H1 (cell line): ENCODE measurements at regions not wholly inside any gene's neighbourhood (a gene's known extent, or its start where the extent isn't known, plus 50 kb on each side); places are given as distances from the start of the nearest gene placed in this dataset.

Experiments used
- CTCF ChIA-PET: fragments of 300-600 bp; sonication (Branson Sonifier 250); formaldehyde crosslinking; loops from one replicate; lab custom pipeline; 2021; ENCODE audit not compliant: partially characterized antibody; lab: Charles Lee
- POLR2A ChIA-PET: fragments of 300-600 bp; sonication (Branson Sonifier 250); formaldehyde crosslinking; loops from one replicate; lab custom pipeline; 2021; ENCODE audit warnings: inconsistent platforms; ENCODE audit not compliant: partially characterized antibody; lab: Charles Lee
- DNase-seq, 2 experiments: peaks; one replicate each; pipeline versions ENCODE4 v3.0.0 to v3.0.0-alpha.2; 2010 to 2022; ENCODE audit warnings: low spot score in 2 of 2, low read depth in 1 of 2, mixed read lengths in 1 of 2
- FAIRE-seq: peaks from 2 replicates; lab custom pipeline; 2011; peaks lifted over from hg19 to GRCh38; lab: Jason Lieb, UNC
- H2AFZ ChIP-seq: 2 replicates; pipeline ENCODE4 v1.8.1; 2012; ENCODE audit warnings: low read length, inconsistent platforms
- H2AK5ac ChIP-seq: 2 replicates; pipeline ENCODE4 v1.6.1; 2013; ENCODE audit warnings: low read depth, low read length
- H2BK120ac ChIP-seq: replicated peaks from 2 replicates; pipeline ENCODE3; 2013; ENCODE audit warnings: low read depth, low read length, inconsistent platforms
- H2BK12ac ChIP-seq: 2 replicates; pipeline ENCODE4 v1.6.1; 2013; ENCODE audit warnings: low read depth, low read length
- H2BK15ac ChIP-seq: 2 replicates; pipeline ENCODE4 v1.6.1; 2013; ENCODE audit warnings: low read length
- H2BK20ac ChIP-seq: 2 replicates; pipeline ENCODE4 v1.6.1; 2013; ENCODE audit warnings: low read length
- H2BK5ac ChIP-seq: 2 replicates; pipeline ENCODE4 v1.6.1; 2013; ENCODE audit warnings: low read depth, low read length
- H3K14ac ChIP-seq: 2 replicates; pipeline ENCODE4 v1.6.1; 2013; ENCODE audit warnings: inconsistent platforms; ENCODE audit not compliant: insufficient read length
- H3K18ac ChIP-seq: 2 replicates; pipeline ENCODE4 v1.6.1; 2013; ENCODE audit warnings: low read length; ENCODE audit errors: extremely low read depth
- H3K23ac ChIP-seq: 2 replicates; pipeline ENCODE4 v1.6.1; 2013; ENCODE audit warnings: inconsistent platforms; ENCODE audit not compliant: insufficient read length
- H3K23me2 ChIP-seq: 2 replicates; pipeline ENCODE4 v1.6.1; 2013; ENCODE audit warnings: low read depth, low read length
- H3K27ac ChIP-seq: 2 replicates; pipeline ENCODE4 v1.6.1; 2011; ENCODE audit warnings: low read depth, low read length, inconsistent platforms
- H3K27me3 ChIP-seq, 4 experiments: replicated peaks in 1 of 4; 1 replicate in 1 of 4; 2 replicates in 3 of 4; pipeline versions ENCODE4 v1.6.1 to v1.8.1; 2011 to 2013; ENCODE audit warnings: low read length in 3 of 4, mild to moderate bottlenecking in 3 of 4, inconsistent platforms in 2 of 4, mixed read lengths in 2 of 4, moderate library complexity in 1 of 4; ENCODE audit not compliant: control insufficient read depth in 3 of 4, insufficient read depth in 3 of 4; ENCODE audit errors: extremely low read depth in 1 of 4
- H3K36me3 ChIP-seq, 4 experiments: 2 replicates each; pipeline versions ENCODE4 v1.6.1 to v1.8.1; 2011 to 2013; ENCODE audit warnings: mild to moderate bottlenecking in 4 of 4, low read length in 3 of 4, moderate library complexity in 2 of 4, control low read depth in 1 of 4, inconsistent platforms in 1 of 4; ENCODE audit not compliant: insufficient read depth in 4 of 4, control insufficient read depth in 2 of 4
- H3K4ac ChIP-seq: replicated peaks from 2 replicates; pipeline ENCODE3; 2013; ENCODE audit warnings: low read length, low read depth, mixed read lengths, inconsistent platforms; ENCODE audit not compliant: insufficient read length
- H3K4me1 ChIP-seq, 4 experiments: replicated peaks in 1 of 4; 1 replicate in 1 of 4; 2 replicates in 3 of 4; pipeline versions ENCODE4 v1.6.1 to v1.8.1; 2011 to 2013; ENCODE audit warnings: low read length in 3 of 4, inconsistent platforms in 2 of 4, mixed read lengths in 1 of 4; ENCODE audit not compliant: insufficient read depth in 4 of 4, control insufficient read depth in 3 of 4
- H3K4me2 ChIP-seq, 2 experiments: 2 replicates each; pipeline versions ENCODE4 v1.6.1 to v1.8.1; 2011 to 2013; ENCODE audit warnings: low read depth in 2 of 2, low read length in 2 of 2, control low read depth in 1 of 2, inconsistent platforms in 1 of 2, mild to moderate bottlenecking in 1 of 2; ENCODE audit not compliant: insufficient read depth in 1 of 2
- H3K4me3 ChIP-seq, 4 experiments: fragments of 200-600, 300-600 bp in 1 of 4; sonication (generic), shearing (Covaris generic), sonication (Bioruptor Twin) in 1 of 4; 2 replicates each; pipeline versions ENCODE4 v1.5.1 to v1.8.1; 2011 to 2016; ENCODE audit warnings: low read length in 4 of 4, low read depth in 3 of 4, control low read depth in 2 of 4, inconsistent platforms in 2 of 4, mild to moderate bottlenecking in 2 of 4, mixed read lengths in 1 of 4, moderate library complexity in 1 of 4; ENCODE audit not compliant: insufficient read depth in 2 of 4; ENCODE audit errors: extremely low read depth in 1 of 4
- H3K56ac ChIP-seq: replicated peaks from 2 replicates; pipeline ENCODE3; 2013; ENCODE audit warnings: low read depth, mild to moderate bottlenecking, mixed read lengths, low read length, inconsistent platforms; ENCODE audit not compliant: insufficient read length
- H3K79me1 ChIP-seq: 2 replicates; pipeline ENCODE4 v1.6.1; 2013; ENCODE audit warnings: low read depth, low read length, control low read depth
- H3K79me2 ChIP-seq, 2 experiments: 2 replicates each; pipeline versions ENCODE4 v1.6.1 to v1.8.1; 2012 to 2013; ENCODE audit warnings: low read length in 2 of 2, mild to moderate bottlenecking in 2 of 2, inconsistent platforms in 1 of 2; ENCODE audit not compliant: insufficient read depth in 2 of 2, control insufficient read depth in 1 of 2
- H3K9ac ChIP-seq, 4 experiments: replicated peaks in 1 of 4; 1 replicate in 1 of 4; 2 replicates in 3 of 4; pipeline versions ENCODE4 v1.6.1 to v1.8.1; 2011 to 2013; ENCODE audit warnings: low read depth in 3 of 4, low read length in 3 of 4, control low read depth in 2 of 4, mild to moderate bottlenecking in 2 of 4, moderate library complexity in 2 of 4, inconsistent platforms in 1 of 4; ENCODE audit errors: extremely low read depth in 1 of 4
- H3K9me3 ChIP-seq, 2 experiments: 2 replicates each; pipeline versions ENCODE4 v1.6.1 to v1.8.1; 2012 to 2013; ENCODE audit warnings: mild to moderate bottlenecking in 2 of 2, moderate library complexity in 2 of 2, control low read depth in 1 of 2, inconsistent platforms in 1 of 2, low read depth in 1 of 2, low read length in 1 of 2, mixed read lengths in 1 of 2; ENCODE audit not compliant: insufficient read depth in 2 of 2
- H4K20me1 ChIP-seq, 2 experiments: replicated peaks in 1 of 2; 2 replicates each; pipeline versions ENCODE3 to v1.8.1; 2011 to 2013; ENCODE audit warnings: inconsistent platforms in 2 of 2, low read length in 2 of 2, mild to moderate bottlenecking in 1 of 2; ENCODE audit not compliant: insufficient read depth in 2 of 2, control insufficient read depth in 1 of 2
- H4K5ac ChIP-seq: 2 replicates; pipeline ENCODE4 v1.6.1; 2013; ENCODE audit warnings: low read length, low read depth, mixed read lengths, inconsistent platforms; ENCODE audit not compliant: insufficient read length
- H4K8ac ChIP-seq: 2 replicates; pipeline ENCODE4 v1.8.0; 2013; ENCODE audit warnings: mild to moderate bottlenecking, moderate library complexity, low read length, inconsistent platforms; ENCODE audit not compliant: insufficient read depth; ENCODE audit errors: extremely low read depth
- H4K91ac ChIP-seq: replicated peaks from 2 replicates; pipeline ENCODE3; 2013; ENCODE audit warnings: low read length, mixed read lengths, inconsistent platforms; ENCODE audit not compliant: insufficient read length
- GABPA ChIP-seq: IDR thresholded peaks from 2 replicates; pipeline ENCODE4 v1.6.1; 2011; ENCODE audit warnings: mild to moderate bottlenecking, low read length, moderate library complexity, borderline replicate concordance; ENCODE audit not compliant: insufficient read depth
- SP1 ChIP-seq: IDR thresholded peaks from 2 replicates; pipeline ENCODE4 v1.6.1; 2011; ENCODE audit warnings: low read depth, low read length
- SRF ChIP-seq: IDR thresholded peaks from 2 replicates; pipeline ENCODE4 v1.6.1; 2011; ENCODE audit warnings: mild to moderate bottlenecking, low read depth, low read length, moderate library complexity
- WGBS, 2 experiments: shearing (Covaris generic) in 1 of 2; methylation state at CpG; one replicate each; pipeline versions ENCODE4 v1.1.6 to v1.1.7; 2013 to 2015; ENCODE audit warnings: low lambda C conversion rate in 2 of 2, mixed read lengths in 2 of 2, inconsistent platforms in 1 of 2, low coverage in 1 of 2, missing lambda C conversion rate in 1 of 2; ENCODE audit not compliant: insufficient replicate concordance in 2 of 2, insufficient coverage in 1 of 2, insufficient read length in 1 of 2; ENCODE audit errors: extremely low coverage in 1 of 2, missing lambda C conversion rate in 1 of 2; 5-methylcytosine and 5-hydroxymethylcytosine counted together

DNA sequence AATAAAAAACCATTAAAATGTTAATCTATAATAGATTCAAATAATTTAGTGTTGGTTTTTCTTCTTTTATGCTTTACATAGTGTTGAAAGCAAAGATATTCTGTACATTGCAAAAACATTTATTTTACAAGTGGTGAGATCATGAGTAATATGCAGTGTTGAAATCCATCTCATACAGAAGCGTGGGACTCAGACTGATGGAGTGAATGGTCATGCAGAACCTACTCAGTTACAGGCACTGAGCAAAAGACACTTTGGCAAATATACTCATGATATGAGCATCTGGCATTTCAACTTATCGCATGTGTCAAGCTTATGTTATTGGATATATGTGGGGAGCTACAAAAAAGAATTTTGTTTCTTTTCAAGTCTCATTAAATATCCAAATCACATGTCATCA, 620.2 kb upstream of the NETO1 start:
- Histone ChIP-seq H4K5ac (no peak overlapping the region), H3K36me3 (no peaks in the 10 kb centered on the region), H3K79me1 (no peaks in the 10 kb centered on the region), H4K8ac (no peak overlapping the region), H3K4ac (no peak overlapping the region), H2BK5ac (no peak overlapping the region), H2BK20ac (no peak overlapping the region), H3K9ac (no peak overlapping the region), H3K56ac (no peak overlapping the region), H2BK12ac (no peak overlapping the region), H3K23me2 (no peaks in the 10 kb centered on the region; the same call in 1 of the 2 replicates), H2BK120ac (no peak overlapping the region), H3K4me3 (no peak overlapping the region), H2AFZ (no peak overlapping the region), H3K79me2 (no peaks in the 10 kb centered on the region), H3K4me1 (no peaks in the 10 kb centered on the region), H4K20me1 (no peaks in the 10 kb centered on the region), H2AK5ac (no peak overlapping the region), H3K18ac (no peak overlapping the region), H3K27ac (no peak overlapping the region), H4K91ac (no peak overlapping the region), H3K23ac (no peak overlapping the region), H3K27me3 (peaks cover 0 to 1% (median 0%) of the 10 kb centered on the region in 4 experiments; a peak in 1 of 7 replicates), H3K9me3 (no peaks in the 10 kb centered on the region), H3K4me2 (no peak overlapping the region), H2BK15ac (no peak overlapping the region), H3K14ac (no peak overlapping the region)
- ChIA-PET POLR2A (no interaction called here), CTCF (interaction anchor here (0.6 kb wide), 1 partner anchor 690 kb away, joined by 4 read pairs; no protein-coding TSS in a partner anchor)
- TF ChIP-seq GABPA (no peak), SRF (no peak), SP1 (no peak)
- 89% methylated on average over 2 of the region's 2 CpGs; no CpG with 5 or more reads in 1 of the 2 experiments for WGBS, 2 experiments
- FAIRE-seq (no peak), DNase-seq (no peak)
